IMR-90 (cell line): ENCODE measurements at regions not wholly inside any gene's neighbourhood (a gene's known extent, or its start where the extent isn't known, plus 50 kb on each side); places are given as distances from the start of the nearest gene placed in this dataset.
A peak's percentile ranks its signal among the peaks of the same experiment; 100 is the strongest.

Experiments used
- ATAC-seq: fragments of 200-7000 bp; cut with Tn5 transposase; 2 replicates; pipeline ENCODE4 v1.9.1; 2020; ENCODE audit warnings: low read depth, mild to moderate bottlenecking, moderate library complexity
- BruUV-seq: library from RNA; stranded (reverse); fragments of 400-500 nt; replicated peaks from 2 replicates; lab custom pipeline; 2021; lab: Mats Ljungman, UMichigan
- CTCF ChIA-PET: fragments of 300-600 bp; formaldehyde crosslinking; extraction: SDS; loops from one replicate; lab custom pipeline; 2021; ENCODE audit warnings: antibody characterized with exemption; lab: Yijun Ruan, JAX
- POLR2A ChIA-PET: fragments of 300-600 bp; sonication (Branson Sonifier 250); formaldehyde crosslinking; loops from one replicate; lab custom pipeline; 2022; ENCODE audit warnings: antibody characterized with exemption; ENCODE audit not compliant: unreplicated experiment; lab: Charles Lee
- DNase-seq: peaks from one replicate; pipeline ENCODE4 v3.0.0; 2013
- H2AFZ ChIP-seq: replicated peaks from 2 replicates; pipeline ENCODE3; 2013; ENCODE audit warnings: low read length, mild to moderate bottlenecking; ENCODE audit not compliant: poor library complexity
- H2AK5ac ChIP-seq: 2 replicates; pipeline ENCODE4 v1.6.1; 2013; ENCODE audit warnings: low read depth, low read length, inconsistent platforms
- H2AK9ac ChIP-seq: replicated peaks from 2 replicates; pipeline ENCODE3; 2013; ENCODE audit warnings: mild to moderate bottlenecking, low read depth, low read length, moderate library complexity; ENCODE audit not compliant: poor library complexity
- H2BK120ac ChIP-seq: 2 replicates; pipeline ENCODE4 v1.6.1; 2013; ENCODE audit warnings: low read depth, low read length, inconsistent platforms
- H2BK15ac ChIP-seq: 3 replicates; pipeline ENCODE4 v1.6.1; 2013; ENCODE audit warnings: low read depth, low read length, inconsistent platforms
- H2BK20ac ChIP-seq: 2 replicates; pipeline ENCODE4 v1.6.1; 2013; ENCODE audit warnings: low read depth, mild to moderate bottlenecking, inconsistent platforms, low read length, moderate library complexity
- H2BK5ac ChIP-seq: 2 replicates; pipeline ENCODE4 v1.6.1; 2013; ENCODE audit warnings: mild to moderate bottlenecking, low read depth, low read length, inconsistent platforms; ENCODE audit not compliant: poor library complexity, severe bottlenecking
- H3K14ac ChIP-seq: replicated peaks from 2 replicates; pipeline ENCODE4 v1.6.1; 2013; ENCODE audit warnings: low read depth, low read length, inconsistent platforms
- H3K18ac ChIP-seq: 2 replicates; pipeline ENCODE4 v1.6.1; 2013; ENCODE audit warnings: low read depth, low read length, control low read depth
- H3K23ac ChIP-seq: 2 replicates; pipeline ENCODE4 v1.6.1; 2013; ENCODE audit warnings: low read depth, low read length, inconsistent platforms
- H3K27ac ChIP-seq: 2 replicates; pipeline ENCODE4 v1.5.1; 2013; ENCODE audit warnings: mild to moderate bottlenecking, control low read depth, low read length; ENCODE audit not compliant: insufficient read depth
- H3K27me3 ChIP-seq: 2 replicates; pipeline ENCODE4 v1.6.1; 2013; ENCODE audit warnings: low read length; ENCODE audit not compliant: control insufficient read depth, insufficient read depth
- H3K36me3 ChIP-seq: 2 replicates; pipeline ENCODE4 v1.6.1; 2013; ENCODE audit warnings: low read length, mixed read lengths; ENCODE audit not compliant: control insufficient read depth, insufficient read depth
- H3K4ac ChIP-seq: 2 replicates; pipeline ENCODE4 v1.6.1; 2013; ENCODE audit warnings: low read depth, low read length, inconsistent platforms
- H3K4me1 ChIP-seq: 2 replicates; pipeline ENCODE4 v1.6.1; 2013; ENCODE audit warnings: low read length, mixed read lengths; ENCODE audit not compliant: control insufficient read depth, insufficient read depth
- H3K4me2 ChIP-seq: 2 replicates; pipeline ENCODE4 v1.6.1; 2013; ENCODE audit warnings: low read depth, mild to moderate bottlenecking, control low read depth, low read length, moderate library complexity
- H3K4me3 ChIP-seq: 2 replicates; pipeline ENCODE4 v1.5.1; 2013; ENCODE audit warnings: low read depth, mild to moderate bottlenecking, control low read depth, low read length, moderate library complexity; ENCODE audit not compliant: insufficient read depth
- H3K56ac ChIP-seq: 2 replicates; pipeline ENCODE4 v1.6.1; 2013; ENCODE audit warnings: low read length, inconsistent platforms; ENCODE audit not compliant: insufficient read depth; ENCODE audit errors: extremely low read depth
- H3K79me1 ChIP-seq, 2 experiments: 2 replicates each; pipeline ENCODE4 v1.6.1; 2013; ENCODE audit warnings: low read length in 2 of 2, inconsistent platforms in 1 of 2, low read depth in 1 of 2
- H3K9ac ChIP-seq: 2 replicates; pipeline ENCODE4 v1.6.1; 2013; ENCODE audit warnings: low read depth, low read length, control low read depth
- H3K9me1 ChIP-seq: 2 replicates; pipeline ENCODE4 v1.6.1; 2013; ENCODE audit warnings: low read length, inconsistent platforms; ENCODE audit not compliant: insufficient read depth
- H3K9me3 ChIP-seq: 2 replicates; pipeline ENCODE4 v1.6.1; 2013; ENCODE audit warnings: low read length; ENCODE audit not compliant: control insufficient read depth, insufficient read depth
- H4K20me1 ChIP-seq: 2 replicates; pipeline ENCODE4 v1.6.1; 2013; ENCODE audit warnings: low read length, inconsistent platforms; ENCODE audit not compliant: insufficient read depth
- H4K5ac ChIP-seq: 2 replicates; pipeline ENCODE4 v1.6.1; 2013; ENCODE audit warnings: mild to moderate bottlenecking, low read depth, low read length, control low read depth
- H4K8ac ChIP-seq, 2 experiments: 2 replicates each; pipeline ENCODE4 v1.6.1; 2013; ENCODE audit warnings: low read depth in 2 of 2, low read length in 2 of 2, control low read depth in 1 of 2, inconsistent platforms in 1 of 2
- H4K91ac ChIP-seq: 2 replicates; pipeline ENCODE4 v1.6.1; 2013; ENCODE audit warnings: low read depth, low read length, inconsistent platforms; ENCODE audit not compliant: insufficient read depth
- MAFK ChIP-seq: IDR thresholded peaks from 2 replicates; pipeline ENCODE4 v1.6.1; 2012; ENCODE audit warnings: low read depth, low read length, improper control_type of control experiment
- MAZ ChIP-seq: IDR thresholded peaks from 2 replicates; pipeline ENCODE4 v1.6.1; 2012; ENCODE audit warnings: low read depth, mild to moderate bottlenecking, low read length, improper control_type of control experiment, moderate library complexity, borderline replicate concordance
- dilution Hi-C: fragments of 300-500 bp; cut with HindIII; formaldehyde crosslinking; loops from one replicate; pipeline ENCODE4 v1.14.3; 2018; ENCODE audit warnings: low sequenced_read_pairs; ENCODE audit not compliant: unreplicated experiment
- in situ Hi-C: fragments of 300-500 bp; cut with MboI; formaldehyde crosslinking; loops from 3 replicates; pipeline ENCODE4 v1.14.3; 2019; ENCODE audit warnings: low sequenced_read_pairs, inconsistent platforms, mixed read lengths
- intact Hi-C: fragments of 100-400 bp; cut with micrococcal nuclease; formaldehyde crosslinking; loops from 2 replicates; pipeline ENCODE4 v1.10.0; 2022

DNA sequence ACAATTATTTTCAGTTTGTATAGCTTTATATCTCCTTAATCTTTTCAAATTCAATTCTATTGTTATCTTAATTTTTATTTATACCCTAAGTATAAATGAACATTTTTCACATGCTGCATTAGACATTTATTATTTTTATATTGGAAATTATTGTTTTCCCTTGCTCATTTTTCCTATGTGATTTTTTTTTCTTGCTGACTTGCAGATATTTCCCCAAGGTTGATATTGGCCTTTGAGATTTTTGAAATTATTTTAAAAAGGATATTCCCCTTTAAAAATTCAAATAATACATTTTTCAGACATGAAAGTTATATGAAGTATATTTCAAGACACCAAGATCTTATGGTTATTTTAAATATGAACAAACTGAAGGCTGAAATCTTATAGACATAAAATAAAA is 234.2 kb downstream of the TRIM36 start:
- DNase-seq (no peak), ATAC-seq (no peak)
- no peak overlapping the region for H3K23ac ChIP-seq
- H2BK15ac ChIP-seq, result no peak overlapping the region
- H3K79me1 ChIP-seq, result no peaks in the 10 kb centered on the region
- no peaks in the 10 kb centered on the region for H3K4me1 ChIP-seq
- CTCF ChIA-PET, result no interaction called here
- H2AK5ac ChIP-seq, result no peak overlapping the region
- no peak overlapping the region for H3K27ac ChIP-seq
- H3K27me3 ChIP-seq, result no peaks in the 10 kb centered on the region
- no peak overlapping the region for H4K8ac ChIP-seq
- TF ChIP-seq MAFK, result peak; percentile 52
- no peak for TF ChIP-seq MAZ
- no peak overlapping the region for H2BK20ac ChIP-seq
- no peak overlapping the region for H2BK5ac ChIP-seq
- no peak overlapping the region for H4K91ac ChIP-seq
- H3K9ac ChIP-seq, result no peak overlapping the region
- H4K5ac ChIP-seq, result no peak overlapping the region
- H2AK9ac ChIP-seq, result no peak overlapping the region
- in situ Hi-C loops (no loop called here), dilution Hi-C loops (no loop called here), intact Hi-C loops (no loop called here)
- H3K18ac ChIP-seq, result no peak overlapping the region
- H3K4ac ChIP-seq, result no peak overlapping the region
- H2AFZ ChIP-seq, result no peak overlapping the region
- H3K56ac ChIP-seq, result no peak overlapping the region
- H2BK120ac ChIP-seq, result no peak overlapping the region
- H4K20me1 ChIP-seq, result no peaks in the 10 kb centered on the region
- H3K14ac ChIP-seq, result no peak overlapping the region
- H3K4me2 ChIP-seq, result no peak overlapping the region
- POLR2A ChIA-PET, result no interaction called here
- H3K4me3 ChIP-seq, result no peak overlapping the region
- no peaks in the 10 kb centered on the region; the same call in 1 of the 2 replicates for H3K9me3 ChIP-seq
- no peaks in the 10 kb centered on the region for H3K9me1 ChIP-seq
- BruUV-seq, result no TSS peak
- no peaks in the 10 kb centered on the region for H3K36me3 ChIP-seq
